CD4-positive, alpha-beta T cell treated with Interleukin-17A for 1 hour (primary cell): ENCODE measurements at regions not wholly inside any gene's neighbourhood (a gene's known extent, or its start where the extent isn't known, plus 50 kb on each side); places are given as distances from the start of the nearest gene placed in this dataset.
"Not testable (repeated sequence)": the region's sequence is repeated elsewhere in the genome, so short reads cannot be mapped to it uniquely, and the experiment has no call there.

Source experiments
- DNase-seq: peaks from one replicate; pipeline ENCODE4 v3.0.0-alpha.2; 2020

DNA sequence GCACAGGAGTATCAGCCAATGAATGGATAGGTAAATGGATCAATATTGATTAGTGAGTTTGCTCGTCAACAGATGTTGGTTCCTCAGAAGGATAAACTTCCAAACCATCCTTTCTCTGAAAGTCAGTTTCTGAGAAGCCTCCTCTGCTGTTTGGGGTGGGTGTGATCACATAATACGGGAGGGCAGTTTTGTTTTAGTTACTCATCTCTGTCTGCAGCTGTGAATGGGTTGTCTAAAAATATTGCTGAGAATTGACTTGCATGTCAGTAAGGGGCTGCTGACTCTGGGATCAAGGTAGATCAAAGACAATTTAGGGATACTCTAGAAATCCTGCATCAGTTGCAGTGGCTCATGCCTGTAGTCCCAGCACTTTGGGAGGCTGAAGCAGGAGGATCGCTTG, 390.8 kb upstream of the AMELY start:
- DNase-seq: no peak

DNA sequence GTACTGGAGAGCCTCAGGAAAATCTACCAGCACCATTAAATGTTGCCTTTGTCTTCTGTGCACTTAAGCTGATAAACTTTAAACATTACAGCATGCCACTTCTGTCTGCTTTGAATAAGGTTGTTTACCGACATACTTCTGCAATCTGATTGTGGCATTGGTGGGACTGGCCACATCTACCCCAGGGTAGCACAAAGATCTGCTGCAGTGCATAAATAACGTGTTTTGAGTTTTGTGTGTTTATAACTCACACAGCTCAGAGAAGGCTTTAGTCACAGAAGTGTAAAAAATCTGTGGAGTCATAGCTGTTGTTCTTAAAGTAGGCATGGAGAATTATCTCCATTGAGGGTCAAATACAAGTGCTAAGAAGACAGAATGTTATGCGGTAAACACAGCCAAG, 388.4 kb upstream of the AMELY start:
- peak; percentile 13 for DNase-seq

DNA sequence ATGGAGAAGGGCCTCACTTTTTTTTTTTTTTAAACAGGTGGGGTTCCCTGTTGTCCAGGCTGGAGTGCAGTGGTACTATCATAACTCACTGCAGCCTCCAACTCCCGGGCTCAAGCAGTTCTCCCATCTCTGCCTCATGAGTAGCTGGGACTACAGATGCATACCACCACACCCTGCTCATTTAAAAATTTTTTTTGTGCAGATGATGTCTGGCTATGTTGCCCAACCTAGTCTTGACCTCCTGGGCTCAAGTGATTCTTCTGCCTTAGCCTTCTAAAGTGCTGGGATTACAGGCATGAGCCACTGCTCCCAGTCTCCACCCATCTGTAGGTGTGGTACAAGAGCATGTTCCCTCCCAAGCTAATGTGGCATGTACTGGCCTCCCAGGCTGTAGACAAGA, 380.6 kb upstream of the AMELY start:
- DNase-seq: no peak

GRCh38 chrY:7289889-7290833, 378.6 kb upstream of the AMELY start:
- peak; percentile 38 for DNase-seq

DNA sequence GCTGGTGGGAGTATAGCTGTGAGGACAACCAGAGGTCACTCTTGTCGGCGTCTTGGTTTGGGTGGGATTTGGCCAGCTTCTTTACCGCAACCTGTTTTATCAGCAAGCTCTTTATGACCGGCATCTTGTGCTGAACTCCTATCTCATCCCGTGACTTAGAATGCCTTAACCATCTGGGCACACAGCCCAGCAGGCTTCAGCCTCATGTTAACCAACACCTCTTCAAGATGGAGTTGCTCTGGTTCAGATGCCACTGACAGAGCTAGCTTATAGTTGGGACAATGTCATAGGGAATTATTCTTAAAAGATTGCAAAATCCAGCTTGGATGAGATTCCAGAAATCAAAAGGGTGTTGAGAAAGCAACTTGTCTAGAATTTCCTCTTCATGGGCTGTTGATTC, 377.1 kb upstream of the AMELY start:
- no peak for DNase-seq

DNA sequence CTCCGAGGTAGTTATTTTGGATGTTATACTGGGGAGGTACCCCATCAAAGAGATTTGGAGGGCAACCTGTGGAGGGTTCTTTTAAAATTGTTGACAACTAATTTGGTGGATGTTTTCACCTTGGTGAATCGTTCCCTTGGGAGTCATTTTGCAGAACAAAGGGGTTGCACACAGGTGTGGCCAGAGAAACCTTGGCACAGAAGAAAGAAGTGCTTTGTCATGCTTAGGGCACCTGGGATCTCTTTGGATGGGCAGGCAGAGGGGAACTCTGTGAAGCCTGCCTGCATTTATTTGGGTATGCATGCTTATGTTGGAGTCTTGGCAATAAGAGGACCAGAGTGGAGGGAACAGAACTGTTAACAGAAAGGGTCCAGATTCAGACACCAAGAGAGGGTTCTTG, 376.4 kb upstream of the AMELY start:
- not testable (repeated sequence) for DNase-seq

- no peak for DNase-seq
These were observed 373.8 kb upstream of the AMELY start for GRCh38 chrY:7285388-7285787.

DNA sequence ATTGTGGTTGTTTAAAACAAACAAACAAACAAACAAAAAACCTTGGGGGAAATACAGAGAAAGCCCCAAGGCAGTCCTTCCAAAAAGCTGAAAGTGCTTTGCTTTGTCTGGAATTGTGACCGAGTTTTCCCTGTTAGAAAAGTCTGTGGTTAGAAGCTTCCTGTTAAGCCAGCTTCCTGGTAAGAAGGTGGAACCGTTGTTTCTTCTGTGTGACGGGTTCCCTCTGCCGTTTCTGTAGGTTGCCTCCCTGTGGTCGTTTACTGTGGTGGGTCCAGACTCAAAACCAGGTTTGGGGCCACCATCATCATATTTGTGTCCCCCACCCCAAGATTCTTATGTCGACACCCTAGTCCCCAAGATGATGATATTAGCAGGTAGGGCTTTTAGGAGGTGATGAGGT, 371.4 kb upstream of the AMELY start:
- DNase-seq: peak; percentile 48

DNA sequence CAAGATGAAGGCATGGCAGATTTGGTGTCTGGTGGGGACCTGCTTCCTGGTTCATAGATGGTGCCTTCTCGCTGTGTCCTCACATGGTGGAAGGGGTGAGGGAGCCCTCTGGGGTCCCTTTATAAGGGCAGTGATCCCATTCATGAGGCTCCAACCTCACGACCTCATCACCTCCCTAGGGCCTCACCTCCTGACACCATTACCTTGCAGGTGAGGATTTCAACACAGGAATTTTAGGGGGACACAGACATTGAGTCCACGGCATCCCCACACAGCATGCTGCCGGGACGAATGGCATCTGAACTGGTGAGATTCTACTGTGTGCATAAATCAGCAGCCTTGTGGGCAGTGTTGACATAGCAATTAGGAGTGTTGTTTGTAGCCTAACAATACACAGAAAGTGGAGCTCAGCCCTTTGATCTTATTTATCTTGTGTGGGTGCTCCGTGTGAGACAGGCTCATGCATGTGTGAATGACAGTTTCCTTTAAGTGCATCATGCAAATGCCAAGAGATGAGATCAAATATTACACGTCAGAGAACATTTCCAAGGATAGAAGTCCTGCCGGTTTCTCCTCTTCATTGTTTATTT, 368.7 kb upstream of the AMELY start:
- peak; percentile 69 for DNase-seq

DNA sequence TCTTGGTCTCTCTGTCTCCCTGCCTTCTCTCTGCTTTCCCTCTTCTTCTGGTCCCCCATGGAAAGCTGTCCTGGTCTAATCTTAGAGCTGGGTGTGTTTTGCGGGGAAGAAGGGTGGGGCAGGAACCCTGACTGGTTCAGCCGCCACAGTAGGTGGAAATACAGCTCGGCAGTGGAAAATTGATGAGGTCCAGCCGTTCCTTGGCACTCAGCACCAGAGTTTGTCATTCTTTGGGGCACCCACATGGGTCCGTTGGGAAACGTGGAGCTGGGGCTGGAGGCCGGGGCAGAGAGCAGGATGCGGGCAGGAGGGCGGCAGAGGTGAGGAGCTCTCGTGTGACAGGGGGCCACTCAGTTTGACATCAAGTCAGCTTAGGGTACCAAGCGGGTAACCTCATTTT, 364.2 kb upstream of the AMELY start:
- no peak for DNase-seq

- DNase-seq: no peak
These were observed 363.5 kb upstream of the AMELY start for GRCh38 chrY:7275014-7275413.

GRCh38 chrY:7274369-7274913, 362.9 kb upstream of the AMELY start:
- no peak for DNase-seq

GRCh38 chrY:7273587-7274203, 362.1 kb upstream of the AMELY start:
- peak; percentile 93 for DNase-seq

DNA sequence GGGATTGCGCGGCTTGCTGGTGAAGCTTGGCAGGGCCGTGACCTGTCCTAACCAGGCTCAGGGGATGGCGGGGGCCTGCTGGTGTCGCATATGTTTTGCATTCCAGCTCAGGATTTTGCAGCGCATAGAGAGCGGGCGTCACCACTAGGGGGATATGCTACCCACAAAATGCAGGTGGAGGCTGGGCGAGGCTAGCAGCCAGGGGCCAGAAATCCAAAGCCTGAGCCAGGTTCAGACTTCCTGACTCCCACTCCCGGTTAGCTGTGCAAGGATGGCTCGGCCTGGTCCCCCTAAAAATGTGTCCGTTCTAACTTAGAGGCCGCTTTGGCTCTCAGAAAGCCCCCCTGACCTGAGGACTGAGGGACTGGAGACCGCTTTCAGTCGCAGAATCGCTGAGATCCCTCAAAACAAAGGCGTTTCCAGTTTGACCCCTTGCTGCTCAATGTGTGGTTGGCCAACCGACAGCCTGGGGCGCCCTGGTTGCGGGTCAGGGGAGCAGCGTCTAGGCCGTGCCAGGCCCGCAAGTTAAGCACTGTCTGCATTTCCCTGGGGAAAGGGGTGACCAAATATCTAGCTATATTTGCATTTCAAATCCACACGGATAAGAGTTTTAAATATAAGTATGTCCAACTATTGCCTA, 361.1 kb upstream of the AMELY start:
- peak; percentile 71 for DNase-seq

- DNase-seq: peak; percentile 41
These were observed 352.2 kb upstream of the AMELY start for GRCh38 chrY:7263773-7264172.

DNA sequence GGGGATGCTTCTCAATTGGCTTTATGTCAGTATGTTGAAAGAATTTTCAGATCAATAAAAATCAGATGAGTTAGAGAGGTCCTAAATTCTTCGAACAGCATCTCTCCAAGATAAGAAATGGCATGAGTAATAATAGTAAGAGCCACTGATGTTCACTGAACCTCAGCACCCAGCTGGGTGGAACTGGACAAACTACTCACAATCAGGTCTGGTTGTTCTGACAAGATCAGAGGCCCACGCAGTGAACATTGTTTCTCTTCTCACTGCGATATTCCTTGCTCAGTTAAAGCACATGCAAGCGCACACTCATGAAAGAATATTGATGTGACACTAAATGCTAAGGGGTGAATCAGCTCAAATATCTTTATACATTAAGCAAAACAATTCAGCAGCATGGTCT, 351.0 kb upstream of the AMELY start:
- DNase-seq: no peak

GRCh38 chrY:7261254-7261653, 349.7 kb upstream of the AMELY start:
- no peak for DNase-seq

DNA sequence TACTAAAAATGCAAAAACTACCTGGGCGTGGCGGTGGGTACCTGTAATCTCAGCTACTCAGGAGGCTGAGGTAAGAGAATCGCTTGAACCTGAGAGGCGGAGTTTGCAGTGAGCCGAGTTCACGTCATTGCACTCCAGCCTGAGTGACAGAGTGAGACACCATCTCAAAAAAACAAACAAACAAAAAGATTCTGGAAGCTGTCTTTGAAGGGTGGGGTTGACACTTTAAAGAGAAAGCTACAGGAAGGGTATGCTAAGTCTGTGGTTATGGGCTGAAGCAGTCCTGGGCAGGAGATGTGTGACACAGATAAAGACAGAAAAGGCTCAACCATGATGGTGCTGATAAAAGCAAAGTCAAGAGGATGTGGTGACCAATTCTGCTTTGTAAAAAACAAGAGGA, 328.5 kb upstream of the AMELY start:
- DNase-seq: peak; percentile 88

DNA sequence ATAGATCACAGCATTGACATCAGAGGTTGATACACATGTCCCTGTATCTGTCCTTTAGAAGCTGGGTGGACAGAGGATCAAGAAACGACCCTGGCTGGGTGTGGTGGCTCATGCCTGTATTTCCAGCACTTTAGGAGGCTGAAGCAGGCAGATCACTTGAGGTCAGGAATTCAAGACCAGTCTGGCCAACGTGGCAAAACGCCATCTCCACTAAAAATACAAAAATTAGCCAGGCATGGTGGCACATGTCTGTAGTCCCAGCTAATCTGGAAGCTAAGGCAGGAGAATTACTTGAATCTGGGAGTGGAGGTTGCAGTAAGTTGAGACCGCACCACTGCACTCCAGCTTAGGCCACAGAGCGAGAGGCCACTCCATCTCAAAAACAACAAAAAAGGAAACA, 300.4 kb upstream of the AMELY start:
- DNase-seq: no peak

DNA sequence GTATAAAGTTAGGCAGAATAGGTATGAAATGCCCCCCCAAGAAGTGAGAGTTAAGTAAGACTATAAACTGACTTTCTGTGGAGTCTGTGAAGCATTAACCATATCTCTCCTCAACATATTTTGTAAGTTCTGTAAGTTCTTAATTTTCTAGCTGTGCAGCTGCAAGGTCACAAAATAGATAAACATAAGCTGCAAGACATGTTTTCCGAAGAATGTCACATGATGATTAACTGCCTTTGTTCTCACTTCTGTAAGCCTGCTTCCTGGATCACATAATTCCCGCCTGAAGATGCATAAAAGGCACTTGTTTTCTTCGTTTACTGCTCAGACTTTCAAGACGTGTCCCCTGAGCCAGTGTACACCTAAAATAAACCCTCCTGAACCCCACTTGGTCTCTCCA, 292.9 kb upstream of the AMELY start:
- DNase-seq: no peak

DNA sequence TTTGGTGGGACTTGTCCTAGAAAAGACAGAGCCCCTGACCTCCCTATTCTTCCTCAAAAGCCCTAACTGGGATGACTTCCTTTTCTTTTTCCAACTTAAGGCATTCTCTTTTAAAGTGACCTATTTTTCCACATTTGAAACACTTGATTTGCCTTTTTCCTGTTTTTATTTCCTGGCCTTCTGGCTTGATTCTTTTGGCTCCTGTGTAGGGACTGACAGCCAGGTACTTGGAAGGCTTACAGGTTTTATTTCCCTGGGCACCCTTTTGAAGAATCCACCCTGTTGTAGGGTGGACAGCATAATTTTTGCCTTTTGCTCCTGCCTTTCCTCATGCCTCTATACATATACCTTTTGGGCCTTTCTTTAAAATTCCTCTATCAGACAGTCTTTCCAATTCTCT, 271.0 kb upstream of the AMELY start:
- DNase-seq: no peak

GRCh38 chrY:7177631-7178030, 266.1 kb upstream of the AMELY start:
- DNase-seq: no peak

DNA sequence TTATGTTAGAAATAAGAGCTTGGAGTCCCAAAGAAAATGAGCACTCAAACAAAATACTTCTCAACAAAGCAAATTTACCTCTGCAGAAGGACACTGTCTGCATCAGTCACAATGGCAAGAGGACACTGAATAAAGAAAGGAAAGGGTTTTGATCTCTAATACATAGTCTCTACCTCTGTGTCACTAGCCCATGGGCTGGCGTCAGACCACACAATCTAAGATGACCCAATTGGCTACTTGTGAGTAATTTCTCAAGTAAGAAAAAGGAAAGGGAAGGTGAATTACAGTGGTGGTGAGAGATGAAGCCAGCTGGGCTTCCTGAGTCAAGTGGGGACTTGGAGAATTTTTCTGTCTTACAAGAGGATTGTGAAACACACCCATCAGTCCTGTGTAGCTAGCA, 257.9 kb upstream of the AMELY start:
- no peak for DNase-seq
